ENCODE measurements at regions not wholly inside any gene's neighbourhood (a gene's known extent, or its start where the extent isn't known, plus 50 kb on each side); places are given as distances from the start of the nearest gene placed in this dataset.

DNA sequence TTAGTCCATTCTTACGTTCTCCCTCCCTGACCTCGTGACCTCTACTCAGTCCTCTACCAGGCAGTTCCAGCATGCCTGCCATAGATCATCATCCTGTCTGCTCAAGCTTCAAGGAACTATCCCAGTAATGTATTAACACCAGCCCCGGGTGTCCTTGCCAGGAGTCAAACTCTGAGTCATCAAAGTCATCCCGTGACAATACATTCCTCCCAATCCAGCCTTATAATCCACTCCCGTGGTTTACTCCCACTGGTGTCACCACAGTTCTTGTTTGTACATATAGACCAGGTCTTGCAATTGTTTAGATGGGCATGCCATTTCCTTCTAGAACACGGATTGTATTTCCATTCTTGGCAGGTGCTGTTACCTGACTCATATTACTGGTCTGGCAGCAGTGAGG is 68.7 kb upstream of the TAB3 start:
- Histone ChIP-seq H3K27ac (ENCODE audit: low read depth, low read length) (no peak overlapping the region), H3K36me3 (ENCODE audit: control insufficient read depth in 5 of 5, insufficient read depth in 5 of 5, low read length in 5 of 5) (no peaks in the 10 kb centered on the region), H3K4me3 (ENCODE audit: low read depth in 1 of 5, low read length in 5 of 5) (no peak overlapping the region), H3K4me1 (ENCODE audit: control insufficient read depth in 5 of 5, insufficient read depth in 5 of 5, low read length in 5 of 5) (no peaks in the 10 kb centered on the region), H3K27me3 (ENCODE audit: control insufficient read depth in 5 of 5, insufficient read depth in 4 of 5, low read length in 5 of 5) (peaks cover 0 to 6% (median 0%) of the 10 kb centered on the region in 5 donors), H3K9me3 (ENCODE audit: control insufficient read depth in 5 of 5, low read length in 5 of 5) (no peaks in the 10 kb centered on the region), H3K9ac (ENCODE audit: low read length in 5 of 5) (no peak overlapping the region)

DNA sequence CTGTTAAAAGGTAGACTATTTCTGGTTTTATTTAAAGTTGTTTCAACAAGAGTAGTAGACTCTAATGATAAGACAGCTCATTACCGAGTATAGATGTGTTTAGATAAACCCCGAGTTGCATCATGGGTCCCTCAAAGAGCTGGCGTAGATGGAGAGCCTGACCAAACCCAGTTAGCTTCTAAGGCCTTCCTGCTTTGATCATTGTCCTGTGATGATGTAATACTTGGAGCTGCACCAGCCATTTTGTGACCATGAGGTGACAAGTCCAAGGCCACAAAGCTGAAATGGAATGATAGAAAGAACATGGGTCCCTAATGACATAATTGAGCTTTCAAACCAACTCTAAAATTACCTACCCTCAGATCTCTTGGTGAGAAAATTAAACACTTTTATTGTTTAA is 66.6 kb upstream of the TAB3 start:
- no peak overlapping the region for H3K27ac ChIP-seq (ENCODE audit: low read depth, low read length)
- H3K9ac ChIP-seq (ENCODE audit: low read length in 5 of 5): no peak overlapping the region
- no peaks in the 10 kb centered on the region for H3K4me1 ChIP-seq (ENCODE audit: control insufficient read depth in 5 of 5, insufficient read depth in 5 of 5, low read length in 5 of 5)
- no peaks in the 10 kb centered on the region for H3K9me3 ChIP-seq (ENCODE audit: control insufficient read depth in 5 of 5, low read length in 5 of 5)
- H3K4me3 ChIP-seq (ENCODE audit: low read depth in 1 of 5, low read length in 5 of 5): no peak overlapping the region
- peaks cover 0 to 6% (median 0%) of the 10 kb centered on the region in 5 donors for H3K27me3 ChIP-seq (ENCODE audit: control insufficient read depth in 5 of 5, insufficient read depth in 4 of 5, low read length in 5 of 5)
- no peaks in the 10 kb centered on the region for H3K36me3 ChIP-seq (ENCODE audit: control insufficient read depth in 5 of 5, insufficient read depth in 5 of 5, low read length in 5 of 5)

DNA sequence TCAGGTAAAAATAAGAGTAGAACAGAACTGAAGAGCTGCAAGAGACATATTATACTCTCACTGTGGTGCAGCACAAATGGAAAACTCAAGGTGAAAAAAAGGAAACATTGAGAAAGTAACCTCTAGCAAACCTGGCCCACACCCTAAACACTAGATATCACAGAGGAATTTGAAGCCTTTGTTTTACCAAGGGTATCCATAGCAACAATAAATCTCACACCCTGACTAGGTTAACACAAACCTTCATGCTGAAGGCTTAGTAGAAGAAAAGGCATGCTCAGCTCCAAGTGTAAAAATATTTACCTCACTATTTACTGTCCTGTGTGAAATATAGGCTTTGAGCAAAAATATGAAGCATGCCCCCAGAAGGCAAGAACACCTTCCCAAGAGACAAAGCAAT is 61.9 kb upstream of the TAB3 start:
- Histone ChIP-seq H3K36me3 (ENCODE audit: control insufficient read depth in 5 of 5, insufficient read depth in 5 of 5, low read length in 5 of 5) (no peaks in the 10 kb centered on the region), H3K9me3 (ENCODE audit: control insufficient read depth in 5 of 5, low read length in 5 of 5) (no peaks in the 10 kb centered on the region), H3K4me1 (ENCODE audit: control insufficient read depth in 5 of 5, insufficient read depth in 5 of 5, low read length in 5 of 5) (no peaks in the 10 kb centered on the region), H3K27ac (ENCODE audit: low read depth, low read length) (no peak overlapping the region), H3K9ac (ENCODE audit: low read length in 5 of 5) (no peak overlapping the region), H3K4me3 (ENCODE audit: low read depth in 1 of 5, low read length in 5 of 5) (no peak overlapping the region), H3K27me3 (ENCODE audit: control insufficient read depth in 5 of 5, insufficient read depth in 4 of 5, low read length in 5 of 5) (peaks cover 0 to 10% (median 3%) of the 10 kb centered on the region in 5 donors)

DNA sequence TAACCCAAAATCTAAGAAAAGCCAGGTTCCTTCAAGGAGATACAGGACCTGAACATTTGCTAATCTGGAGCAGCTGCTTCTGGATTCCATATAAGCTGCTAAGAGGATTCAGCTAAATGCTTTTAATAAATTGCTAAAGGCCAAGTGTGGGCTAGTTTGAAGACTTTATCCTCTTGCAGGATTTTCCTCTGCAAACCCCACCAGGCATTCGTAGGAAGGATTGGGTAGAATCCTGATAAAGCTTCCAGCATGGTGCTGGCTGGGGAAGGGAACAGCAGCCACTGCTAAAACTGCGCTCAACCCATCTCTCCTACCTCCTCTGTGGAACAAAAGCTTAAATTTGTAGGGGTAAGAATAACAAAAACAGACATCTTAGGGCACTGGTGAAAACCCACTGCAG is 61.3 kb upstream of the TAB3 start:
- no peaks in the 10 kb centered on the region for H3K9me3 ChIP-seq (ENCODE audit: control insufficient read depth in 5 of 5, low read length in 5 of 5)
- no peak overlapping the region for H3K9ac ChIP-seq (ENCODE audit: low read length in 5 of 5)
- H3K27me3 ChIP-seq (ENCODE audit: control insufficient read depth in 5 of 5, insufficient read depth in 4 of 5, low read length in 5 of 5): peaks cover 0 to 10% (median 3%) of the 10 kb centered on the region in 5 donors
- H3K4me1 ChIP-seq (ENCODE audit: control insufficient read depth in 5 of 5, insufficient read depth in 5 of 5, low read length in 5 of 5): no peaks in the 10 kb centered on the region
- H3K36me3 ChIP-seq (ENCODE audit: control insufficient read depth in 5 of 5, insufficient read depth in 5 of 5, low read length in 5 of 5): no peaks in the 10 kb centered on the region
- no peak overlapping the region for H3K27ac ChIP-seq (ENCODE audit: low read depth, low read length)
- H3K4me3 ChIP-seq (ENCODE audit: low read depth in 1 of 5, low read length in 5 of 5): no peak overlapping the region

DNA sequence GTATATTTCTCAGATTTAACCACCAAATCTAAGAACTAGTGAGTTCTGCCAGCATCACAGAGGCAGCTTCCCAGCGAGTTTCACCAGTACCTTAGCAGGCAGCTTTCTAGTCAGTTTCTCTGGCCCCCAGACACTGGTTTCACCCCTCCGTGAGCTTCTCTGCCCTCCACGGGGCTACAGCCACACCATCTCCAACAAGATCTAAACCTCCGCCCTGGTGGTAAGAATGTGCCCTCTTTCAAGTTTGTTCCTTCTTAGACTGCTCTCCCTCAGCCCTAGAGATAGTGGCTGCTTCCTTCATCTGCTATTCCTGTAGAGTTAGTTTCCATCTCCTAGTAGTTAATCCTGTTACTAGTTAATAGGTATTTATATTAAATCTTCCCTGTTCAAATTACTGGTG is 60.5 kb upstream of the TAB3 start:
- Histone ChIP-seq H3K4me3 (ENCODE audit: low read depth in 1 of 5, low read length in 5 of 5) (no peak overlapping the region), H3K27ac (ENCODE audit: low read depth, low read length) (no peak overlapping the region), H3K27me3 (ENCODE audit: control insufficient read depth in 5 of 5, insufficient read depth in 4 of 5, low read length in 5 of 5) (peaks cover 0 to 10% (median 3%) of the 10 kb centered on the region in 5 donors), H3K4me1 (ENCODE audit: control insufficient read depth in 5 of 5, insufficient read depth in 5 of 5, low read length in 5 of 5) (no peaks in the 10 kb centered on the region), H3K9ac (ENCODE audit: low read length in 5 of 5) (no peak overlapping the region), H3K9me3 (ENCODE audit: control insufficient read depth in 5 of 5, low read length in 5 of 5) (no peaks in the 10 kb centered on the region), H3K36me3 (ENCODE audit: control insufficient read depth in 5 of 5, insufficient read depth in 5 of 5, low read length in 5 of 5) (no peaks in the 10 kb centered on the region)

DNA sequence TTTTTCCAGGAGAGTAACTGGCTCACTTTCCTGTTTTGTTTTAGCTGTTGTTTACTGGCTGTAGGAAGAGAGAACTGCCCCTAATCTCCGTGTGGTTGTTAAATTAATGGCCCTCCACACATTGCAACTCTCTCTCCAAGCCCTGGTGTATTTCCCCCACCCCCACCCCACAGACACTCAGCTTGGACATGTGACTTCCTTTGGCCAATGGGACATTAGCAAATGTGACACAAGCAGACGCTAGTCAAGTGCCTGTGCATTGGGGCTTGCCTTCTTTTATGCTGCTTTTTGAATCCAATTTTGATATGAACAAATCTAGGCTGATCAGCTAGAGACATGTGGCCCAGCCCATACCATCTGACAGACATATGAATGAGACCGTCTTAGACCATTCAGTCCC is 59.6 kb upstream of the TAB3 start:
- Histone ChIP-seq H3K27me3 (ENCODE audit: control insufficient read depth in 5 of 5, insufficient read depth in 4 of 5, low read length in 5 of 5) (peaks cover 0 to 10% (median 3%) of the 10 kb centered on the region in 5 donors), H3K9me3 (ENCODE audit: control insufficient read depth in 5 of 5, low read length in 5 of 5) (no peaks in the 10 kb centered on the region), H3K27ac (ENCODE audit: low read depth, low read length) (no peak overlapping the region), H3K9ac (ENCODE audit: low read length in 5 of 5) (no peak overlapping the region), H3K36me3 (ENCODE audit: control insufficient read depth in 5 of 5, insufficient read depth in 5 of 5, low read length in 5 of 5) (no peaks in the 10 kb centered on the region), H3K4me3 (ENCODE audit: low read depth in 1 of 5, low read length in 5 of 5) (no peak overlapping the region), H3K4me1 (ENCODE audit: control insufficient read depth in 5 of 5, insufficient read depth in 5 of 5, low read length in 5 of 5) (no peaks in the 10 kb centered on the region)

DNA sequence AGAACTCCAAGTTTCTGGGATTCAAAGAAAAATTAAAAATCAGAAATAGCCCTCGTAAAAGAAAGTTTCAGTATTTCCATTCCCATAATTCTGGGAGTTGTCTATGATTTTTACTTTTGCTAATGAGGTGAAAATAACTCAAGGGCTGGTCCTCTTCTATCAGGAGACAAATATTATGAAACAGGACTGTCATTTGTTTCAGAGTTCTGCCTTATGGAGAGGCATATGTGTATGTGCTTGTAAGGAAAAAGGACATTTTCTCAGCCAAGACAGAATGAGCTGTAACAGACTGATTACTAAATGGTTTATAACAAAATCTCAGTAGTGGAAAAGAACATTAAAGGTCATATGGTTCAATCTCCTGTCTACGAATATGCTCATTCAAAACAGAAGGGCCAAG is 59.0 kb upstream of the TAB3 start:
- Histone ChIP-seq H3K9me3 (ENCODE audit: control insufficient read depth in 5 of 5, low read length in 5 of 5) (no peaks in the 10 kb centered on the region), H3K27ac (ENCODE audit: low read depth, low read length) (no peak overlapping the region), H3K36me3 (ENCODE audit: control insufficient read depth in 5 of 5, insufficient read depth in 5 of 5, low read length in 5 of 5) (no peaks in the 10 kb centered on the region), H3K4me1 (ENCODE audit: control insufficient read depth in 5 of 5, insufficient read depth in 5 of 5, low read length in 5 of 5) (no peaks in the 10 kb centered on the region), H3K4me3 (ENCODE audit: low read depth in 1 of 5, low read length in 5 of 5) (no peak overlapping the region), H3K27me3 (ENCODE audit: control insufficient read depth in 5 of 5, insufficient read depth in 4 of 5, low read length in 5 of 5) (peaks cover 0 to 10% (median 3%) of the 10 kb centered on the region in 5 donors), H3K9ac (ENCODE audit: low read length in 5 of 5) (no peak overlapping the region)

DNA sequence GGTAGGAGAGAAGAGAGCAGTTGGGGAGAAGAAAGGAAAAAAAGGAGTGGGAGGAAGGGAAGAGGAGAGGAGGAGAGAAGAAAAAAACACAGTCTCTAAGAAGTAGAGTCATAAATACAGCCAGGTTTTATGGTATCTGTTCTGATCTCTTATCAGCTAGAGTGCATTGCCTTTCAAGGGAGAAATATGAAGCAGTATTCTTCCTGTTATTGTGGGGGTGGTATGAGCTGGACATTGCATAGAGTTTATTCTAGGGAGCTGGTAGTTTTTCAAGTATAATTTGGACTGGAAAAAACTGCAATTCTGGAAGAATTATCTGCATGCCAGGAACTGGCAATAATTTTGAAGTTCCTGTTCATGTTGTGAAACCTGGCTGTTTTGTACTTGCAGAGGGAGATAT is 54.9 kb upstream of the TAB3 start:
- H3K4me3 ChIP-seq (ENCODE audit: low read depth in 1 of 5, low read length in 5 of 5): no peak overlapping the region
- no peak overlapping the region for H3K27ac ChIP-seq (ENCODE audit: low read depth, low read length)
- no peaks in the 10 kb centered on the region for H3K4me1 ChIP-seq (ENCODE audit: control insufficient read depth in 5 of 5, insufficient read depth in 5 of 5, low read length in 5 of 5)
- H3K27me3 ChIP-seq (ENCODE audit: control insufficient read depth in 5 of 5, insufficient read depth in 4 of 5, low read length in 5 of 5): peaks cover 0 to 3% (median 2%) of the 10 kb centered on the region in 5 donors
- no peak overlapping the region for H3K9ac ChIP-seq (ENCODE audit: low read length in 5 of 5)
- no peaks in the 10 kb centered on the region for H3K36me3 ChIP-seq (ENCODE audit: control insufficient read depth in 5 of 5, insufficient read depth in 5 of 5, low read length in 5 of 5)
- H3K9me3 ChIP-seq (ENCODE audit: control insufficient read depth in 5 of 5, low read length in 5 of 5): no peaks in the 10 kb centered on the region

DNA sequence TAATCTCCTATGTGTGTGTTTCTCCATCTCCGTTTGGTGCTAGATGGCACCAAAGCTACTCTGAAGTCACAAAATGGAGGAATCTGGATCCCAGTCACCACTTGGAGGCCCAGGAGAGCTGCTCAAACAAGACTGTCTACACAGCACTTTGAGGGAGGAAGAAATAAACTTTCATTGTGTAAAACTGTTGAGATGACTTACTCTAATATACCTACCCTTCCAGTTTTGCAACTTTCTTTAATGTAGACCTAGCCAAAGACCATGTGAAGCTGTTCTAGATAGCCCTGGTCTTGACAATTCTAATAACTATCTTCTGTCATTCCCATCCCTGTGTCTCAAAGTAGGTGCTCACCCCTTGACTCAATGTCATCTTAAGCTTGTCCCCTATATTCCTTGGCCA is 52.8 kb upstream of the TAB3 start:
- H3K27ac ChIP-seq (ENCODE audit: low read depth, low read length): no peak overlapping the region
- no peaks in the 10 kb centered on the region for H3K9me3 ChIP-seq (ENCODE audit: control insufficient read depth in 5 of 5, low read length in 5 of 5)

DNA sequence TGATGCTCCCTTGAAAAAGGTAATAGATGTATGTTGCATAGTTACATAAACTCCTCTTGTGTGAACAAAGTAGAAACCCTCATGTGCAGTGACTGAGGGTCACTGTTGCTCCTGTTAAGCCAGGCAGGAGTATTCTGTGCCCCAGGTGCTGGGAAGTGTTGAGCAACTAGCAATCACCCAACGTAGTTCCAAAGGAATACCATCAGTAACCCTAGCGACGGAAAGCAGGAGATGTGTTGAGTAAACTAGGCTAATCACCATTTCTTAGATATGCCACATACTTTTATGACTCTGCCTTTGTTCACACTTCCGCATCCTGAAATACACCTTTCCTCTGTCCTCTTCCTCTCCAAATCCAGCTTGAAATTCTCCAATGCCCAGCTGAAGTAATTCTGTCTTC is 50.9 kb upstream of the TAB3 start:
- no peaks in the 10 kb centered on the region for H3K4me1 ChIP-seq (ENCODE audit: control insufficient read depth in 5 of 5, insufficient read depth in 5 of 5, low read length in 5 of 5)
- no peak overlapping the region for H3K27ac ChIP-seq (ENCODE audit: low read depth, low read length)
- no peak overlapping the region for H3K4me3 ChIP-seq (ENCODE audit: low read depth in 1 of 5, low read length in 5 of 5)
- no peaks in the 10 kb centered on the region for H3K9me3 ChIP-seq (ENCODE audit: control insufficient read depth in 5 of 5, low read length in 5 of 5)
- peaks cover 0 to 7% (median 2%) of the 10 kb centered on the region in 5 donors for H3K27me3 ChIP-seq (ENCODE audit: control insufficient read depth in 5 of 5, insufficient read depth in 4 of 5, low read length in 5 of 5)
- no peaks in the 10 kb centered on the region for H3K36me3 ChIP-seq (ENCODE audit: control insufficient read depth in 5 of 5, insufficient read depth in 5 of 5, low read length in 5 of 5)
- no peak overlapping the region for H3K9ac ChIP-seq (ENCODE audit: low read length in 5 of 5)

More for the DNA sequence above, 52.8 kb upstream of the TAB3 start:
- Histone ChIP-seq H3K9ac (ENCODE audit: low read length in 5 of 5) (no peak overlapping the region), H3K27me3 (ENCODE audit: control insufficient read depth in 5 of 5, insufficient read depth in 4 of 5, low read length in 5 of 5) (peaks cover 0 to 3% (median 0%) of the 10 kb centered on the region in 5 donors), H3K4me3 (ENCODE audit: low read depth in 1 of 5, low read length in 5 of 5) (no peak overlapping the region), H3K36me3 (ENCODE audit: control insufficient read depth in 5 of 5, insufficient read depth in 5 of 5, low read length in 5 of 5) (no peaks in the 10 kb centered on the region), H3K4me1 (ENCODE audit: control insufficient read depth in 5 of 5, insufficient read depth in 5 of 5, low read length in 5 of 5) (no peaks in the 10 kb centered on the region)
